GM19467 (cell line): ENCODE measurements at regions not wholly inside any gene's neighbourhood (a gene's known extent, or its start where the extent isn't known, plus 50 kb on each side); places are given as distances from the start of the nearest gene placed in this dataset.
"Not testable (repeated sequence)": the region's sequence is repeated elsewhere in the genome, so short reads cannot be mapped to it uniquely, and the experiment has no call there.

Experiments used
- ATAC-seq: cut with Tn5 transposase; IDR thresholded peaks from one replicate; pipeline ENCODE4 v1.9.1; 2021; ENCODE audit warnings: mild to moderate bottlenecking, moderate library complexity; ENCODE audit not compliant: unreplicated experiment

GRCh38 chr9:26129217-26129616 lies 451.0 kb upstream of the TUSC1 start:
- ATAC-seq: no peak

DNA sequence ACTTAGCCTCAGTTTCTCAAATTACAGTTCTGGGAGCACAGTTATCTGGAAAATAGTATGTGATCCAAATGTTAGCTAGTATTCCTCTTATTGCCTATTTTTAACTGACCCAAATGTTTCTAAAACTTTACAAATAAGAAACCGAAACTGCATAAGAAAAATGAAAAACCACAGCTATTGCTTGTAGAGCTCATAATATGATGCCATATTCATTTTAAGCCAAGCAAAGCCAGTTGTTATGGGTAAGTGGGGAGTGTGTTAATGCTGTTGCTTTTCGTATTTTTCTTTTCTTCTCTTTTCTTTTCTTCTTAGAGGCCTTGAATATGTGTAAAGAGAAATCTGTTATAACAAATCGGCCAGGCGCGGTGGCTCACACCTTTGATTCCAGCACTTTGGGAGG lies 447.4 kb upstream of the TUSC1 start:
- no peak for ATAC-seq

- ATAC-seq: not testable (repeated sequence)
Observed at GRCh38 chr9:26116085-26116484, 437.8 kb upstream of the TUSC1 start.

DNA sequence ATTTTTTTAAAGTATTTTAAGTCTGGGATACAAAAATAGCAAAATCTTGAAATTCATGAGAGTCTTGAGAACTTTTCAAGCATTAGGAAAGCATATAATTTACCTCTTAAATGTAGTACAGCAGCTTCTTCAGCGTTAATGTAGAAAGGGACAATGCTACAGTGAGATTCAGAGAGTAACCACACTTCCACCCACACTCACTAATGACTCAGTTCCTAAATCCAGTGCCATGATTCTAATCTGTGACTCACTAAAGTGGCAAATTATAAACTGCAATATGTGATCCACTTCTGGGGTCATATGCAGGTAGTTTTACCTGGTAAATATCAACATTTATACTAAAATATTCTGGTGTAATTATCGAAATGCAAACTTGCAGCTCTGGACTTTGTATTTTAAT lies 434.5 kb upstream of the TUSC1 start:
- ATAC-seq: no peak

GRCh38 chr9:26086396-26086795 lies 408.2 kb upstream of the TUSC1 start:
- ATAC-seq: no peak

DNA sequence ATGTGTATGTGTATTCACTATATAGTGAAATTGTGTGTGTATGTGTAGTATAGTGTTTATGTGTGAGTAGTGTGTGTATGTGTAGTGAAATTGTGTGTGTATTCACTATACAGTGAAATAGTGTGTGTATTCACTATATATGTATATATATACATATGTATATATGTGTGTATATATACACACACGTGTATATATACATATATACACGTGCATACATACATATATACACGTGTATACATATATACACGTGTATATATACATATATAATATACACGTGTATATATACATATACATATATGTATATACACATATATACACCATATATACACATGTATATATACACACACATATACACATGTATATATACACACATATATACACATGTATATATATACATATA lies 403.6 kb upstream of the TUSC1 start:
- no peak for ATAC-seq

- ATAC-seq: no peak
Observed at GRCh38 chr9:26078706-26079105, 400.5 kb upstream of the TUSC1 start.

DNA sequence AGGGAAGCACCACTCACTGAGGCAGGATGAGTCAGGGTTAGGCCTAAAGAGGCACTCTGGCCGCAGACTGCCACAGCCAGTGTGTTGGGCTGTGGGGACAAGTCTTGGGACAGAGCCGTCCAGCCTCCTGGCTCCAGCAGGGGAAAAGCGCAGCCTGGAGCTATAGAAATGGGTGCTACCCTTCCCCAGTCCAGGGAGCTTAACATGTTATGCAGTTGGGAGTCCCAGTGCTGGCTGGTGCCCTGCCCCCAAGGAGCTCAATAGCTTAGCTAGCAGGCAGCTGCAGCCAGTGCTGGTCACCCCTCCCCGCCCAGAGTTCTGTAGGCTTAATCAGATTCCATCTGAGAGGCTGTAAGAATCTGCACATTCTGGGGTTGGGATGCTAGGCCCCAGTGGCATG lies 399.6 kb upstream of the TUSC1 start:
- ATAC-seq: no peak

GRCh38 chr9:26067608-26068007 lies 389.4 kb upstream of the TUSC1 start:
- ATAC-seq: no peak

DNA sequence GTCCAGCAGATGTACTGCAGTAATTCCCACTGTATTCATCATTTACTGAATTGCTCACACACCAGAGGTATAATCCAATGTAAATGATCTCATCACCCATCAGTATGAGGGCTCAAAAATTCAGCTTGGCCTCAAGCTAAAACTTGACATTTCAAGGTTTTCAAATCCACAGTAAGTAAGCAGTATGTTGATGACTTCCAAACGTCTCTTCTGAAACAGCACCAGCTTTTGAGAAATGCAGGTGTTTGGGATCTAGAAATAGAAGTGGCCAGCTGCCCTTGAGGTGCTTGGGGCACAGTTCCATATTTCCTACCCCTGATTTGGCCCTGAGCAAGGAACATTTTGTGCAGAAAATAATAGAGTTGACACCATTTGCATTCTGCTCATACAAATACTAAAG lies 388.0 kb upstream of the TUSC1 start:
- ATAC-seq: no peak

DNA sequence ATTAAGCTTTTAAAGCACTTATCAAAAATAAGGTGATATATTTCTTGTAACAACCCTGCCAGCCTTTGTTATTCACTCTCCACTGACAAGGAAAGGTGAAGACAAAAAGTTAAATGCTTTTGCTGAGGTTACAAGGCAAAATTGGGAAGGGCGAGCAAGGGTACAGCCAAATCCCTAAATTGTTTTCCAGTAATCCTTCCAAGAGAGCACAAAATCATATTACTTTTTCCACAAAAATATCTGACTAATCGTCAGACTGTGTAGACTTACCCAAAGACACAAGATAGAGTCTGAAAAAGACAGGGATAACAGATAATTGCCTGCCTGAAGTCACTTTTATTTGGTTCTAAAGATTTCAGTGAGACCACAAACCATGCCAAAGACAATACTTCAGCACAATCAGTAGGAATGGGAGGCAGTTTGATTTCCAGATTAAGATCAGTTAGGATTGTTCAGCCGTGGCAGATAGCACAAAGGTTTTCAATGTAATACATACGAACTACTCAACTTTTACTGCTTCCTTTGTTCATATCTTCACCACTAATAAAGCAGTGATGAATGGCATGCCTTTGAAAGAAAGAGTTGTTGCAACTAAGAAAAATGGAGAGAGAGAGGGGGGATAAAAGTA lies 383.8 kb upstream of the TUSC1 start:
- ATAC-seq: no peak

DNA sequence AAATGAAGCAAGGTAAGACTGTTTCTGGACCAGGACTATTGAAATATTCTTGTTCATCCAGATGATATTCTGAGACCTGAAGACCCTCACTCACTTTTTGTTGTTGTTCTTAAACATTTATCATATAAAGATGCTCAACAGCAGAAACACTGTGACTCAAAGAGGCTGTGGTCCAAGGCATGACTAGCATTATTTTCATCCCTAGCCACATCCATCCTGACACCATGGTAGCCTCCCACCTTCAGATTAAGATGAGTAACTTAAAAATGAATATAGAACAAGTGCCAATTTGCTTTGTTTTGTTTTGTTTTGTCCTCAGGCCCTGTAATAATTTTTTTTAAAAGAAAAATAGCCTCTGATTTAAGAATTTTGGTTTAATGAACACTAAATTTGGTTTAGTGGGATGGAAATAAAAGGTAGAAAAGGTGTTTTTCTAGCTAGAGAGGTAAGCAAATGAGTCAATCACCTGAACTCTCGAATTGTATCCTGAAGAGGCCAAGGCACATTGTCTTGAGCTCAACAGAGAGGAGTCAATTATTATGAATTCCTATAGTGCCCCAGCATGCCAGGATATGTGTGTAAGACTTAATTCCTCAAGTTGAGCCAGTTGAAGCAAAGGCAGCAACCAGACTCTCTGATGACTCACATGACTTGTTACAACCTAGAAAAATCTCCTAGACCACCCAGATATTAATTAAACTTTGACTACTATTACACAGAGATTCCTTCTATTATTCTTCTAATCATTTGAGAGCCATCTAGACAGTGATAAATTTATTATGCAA lies 380.1 kb upstream of the TUSC1 start:
- no peak for ATAC-seq

DNA sequence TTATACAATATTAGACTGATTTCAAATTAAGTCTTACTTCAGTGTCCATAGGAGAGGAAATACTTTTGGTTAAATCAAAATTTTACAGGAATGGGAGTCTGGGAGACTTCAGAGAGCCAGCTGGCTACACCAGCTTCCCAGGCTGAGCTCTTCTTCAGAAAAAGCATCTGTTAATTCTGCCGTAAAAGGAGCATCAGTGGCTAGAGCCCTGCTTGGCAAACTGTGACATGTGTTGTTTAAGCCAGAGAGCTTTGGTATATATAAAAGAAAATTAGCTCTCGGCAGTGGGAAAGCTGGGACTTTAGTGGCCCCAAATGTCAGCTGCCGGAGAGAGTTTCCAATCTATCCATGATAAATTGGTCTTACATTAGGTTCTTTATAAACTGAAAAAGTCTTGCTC lies 378.8 kb upstream of the TUSC1 start:
- no peak for ATAC-seq

GRCh38 chr9:26054600-26055520 lies 376.6 kb upstream of the TUSC1 start:
- no peak for ATAC-seq

DNA sequence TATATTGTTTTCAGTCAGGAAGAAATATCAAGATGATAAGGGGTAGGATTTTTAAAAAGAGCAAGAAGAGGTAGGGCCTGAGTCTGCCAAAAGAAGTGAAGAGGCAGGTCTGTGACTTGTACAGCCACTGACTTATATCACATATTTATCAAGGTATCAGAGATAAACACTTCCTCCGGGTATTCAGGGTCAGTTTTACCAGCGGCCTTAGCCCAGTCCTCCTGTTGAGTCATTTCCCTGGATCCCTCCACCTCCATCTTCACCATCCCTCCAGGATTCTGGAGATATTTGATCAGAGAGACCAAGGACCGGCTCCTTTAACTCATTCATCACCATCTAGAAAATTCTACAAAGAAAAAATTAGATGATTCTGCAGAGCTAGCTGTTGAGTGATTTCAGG lies 375.7 kb upstream of the TUSC1 start:
- no peak for ATAC-seq

GRCh38 chr9:26043431-26043830 lies 365.2 kb upstream of the TUSC1 start:
- no peak for ATAC-seq

DNA sequence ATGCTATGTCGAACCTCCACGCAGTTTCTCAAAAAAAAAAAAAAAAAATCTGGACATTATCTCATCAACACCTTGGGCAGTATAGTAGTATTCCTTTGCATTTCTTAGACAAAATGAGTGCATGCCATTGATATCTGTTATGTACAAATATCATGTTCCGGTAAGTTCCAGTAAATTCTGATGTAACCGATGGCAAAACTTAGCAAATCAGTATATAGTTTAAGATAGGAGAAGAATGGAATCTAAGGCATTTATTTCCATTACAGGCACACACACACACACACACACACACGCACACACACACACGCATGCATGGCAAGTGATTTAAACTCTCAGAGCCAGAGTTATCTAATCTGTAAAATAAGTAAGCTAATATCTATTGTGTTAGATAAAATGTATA lies 356.5 kb upstream of the TUSC1 start:
- no peak for ATAC-seq

DNA sequence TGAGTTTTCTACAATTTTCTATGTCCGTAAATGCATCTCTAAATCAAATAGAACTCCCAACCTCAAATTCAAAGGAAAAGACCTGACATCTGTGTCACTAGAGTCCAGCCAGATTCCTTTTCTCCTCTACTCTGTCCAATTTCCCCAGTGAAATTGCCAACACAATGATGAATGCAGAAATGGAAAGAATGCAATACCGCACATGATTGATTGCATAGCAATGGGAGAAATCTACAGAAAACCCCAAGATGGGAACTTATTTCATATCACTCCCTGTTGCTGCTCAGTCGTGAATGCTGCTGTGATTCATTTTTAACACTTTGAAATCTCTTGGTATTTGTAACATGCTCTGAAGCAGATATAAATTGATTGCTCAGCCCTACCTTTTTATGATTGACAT lies 355.1 kb upstream of the TUSC1 start:
- ATAC-seq: no peak

DNA sequence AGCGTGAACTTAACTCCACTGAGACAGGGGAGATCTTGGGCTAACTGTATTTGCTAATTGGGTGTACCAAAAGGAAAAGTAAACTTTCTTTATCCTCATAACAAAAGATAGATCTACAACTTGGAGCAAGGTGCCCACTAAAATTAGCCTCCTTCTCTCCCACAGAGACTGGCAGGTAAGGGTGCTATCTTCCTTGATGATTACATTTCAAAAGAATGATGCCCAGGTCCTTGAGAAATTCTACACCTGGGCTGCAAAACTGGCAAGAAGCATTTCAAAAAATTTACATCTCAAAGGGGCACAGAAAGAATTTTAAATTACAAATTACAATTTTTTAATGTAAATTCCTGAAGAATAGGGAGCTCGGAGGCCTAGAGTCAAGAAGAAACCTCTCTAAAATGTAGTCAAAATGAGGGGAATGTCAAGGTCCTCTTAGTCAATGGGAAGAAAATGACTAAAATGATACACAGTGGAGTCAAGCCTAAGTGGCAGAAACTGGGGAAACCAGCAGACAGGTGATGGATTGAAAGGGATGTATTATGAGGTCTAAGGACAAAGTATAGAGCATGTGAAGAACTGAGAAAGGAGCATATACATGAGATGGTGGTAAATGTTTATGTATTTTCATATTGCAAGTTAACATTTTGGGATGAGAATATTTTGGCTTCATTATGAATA lies 348.3 kb upstream of the TUSC1 start:
- ATAC-seq: no peak

GRCh38 chr9:26013199-26013598 lies 335.0 kb upstream of the TUSC1 start:
- no peak for ATAC-seq

DNA sequence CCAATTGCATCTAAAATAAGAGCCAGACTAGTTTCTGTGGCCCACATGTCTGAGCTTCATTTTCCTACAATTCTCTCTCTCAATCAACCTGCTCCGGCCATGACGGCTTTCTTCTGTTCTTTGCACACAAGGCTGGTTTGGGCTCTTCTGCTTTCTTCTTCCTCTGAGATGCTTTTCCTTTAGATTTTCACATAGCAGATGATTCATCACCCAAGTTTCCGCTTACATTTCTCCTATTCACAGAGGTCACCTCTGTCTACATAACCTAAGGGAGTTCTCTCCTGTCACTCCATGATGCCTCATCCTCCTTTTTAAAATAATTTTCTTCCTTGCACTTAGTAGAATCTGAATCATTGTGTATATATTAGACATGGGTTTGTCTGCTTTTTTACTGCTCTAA lies 334.6 kb upstream of the TUSC1 start:
- ATAC-seq: no peak
